IMR-90 (cell line): ENCODE measurements at regions not wholly inside any gene's neighbourhood (a gene's known extent, or its start where the extent isn't known, plus 50 kb on each side); places are given as distances from the start of the nearest gene placed in this dataset.

Source experiments
- CTCF ChIP-seq: conservative IDR thresholded peaks from 2 replicates; pipeline ENCODE4 v1.5.1; 2012; ENCODE audit warnings: mild to moderate bottlenecking, low read depth, low read length, improper control_type of control experiment
- POLR2A ChIP-seq: IDR thresholded peaks from 2 replicates; pipeline ENCODE4 v1.6.1; 2012; ENCODE audit warnings: mild to moderate bottlenecking, low read depth, low read length
- RCOR1 ChIP-seq: IDR thresholded peaks from 2 replicates; pipeline ENCODE4 v1.6.1; 2012; ENCODE audit warnings: mild to moderate bottlenecking, low read length, improper control_type of control experiment; ENCODE audit not compliant: insufficient replicate concordance

- TF ChIP-seq POLR2A = no peak
- TF ChIP-seq CTCF = no peak
- TF ChIP-seq RCOR1 = no peak
Measured at GRCh38 chr1:197838836-197839235, 63.6 kb upstream of the DENND1B start.
